PC-9 (cell line): ENCODE measurements at regions not wholly inside any gene's neighbourhood (a gene's known extent, or its start where the extent isn't known, plus 50 kb on each side); places are given as distances from the start of the nearest gene placed in this dataset.

Source experiments
- BruUV-seq: library from RNA; stranded (reverse); fragments of 400-500 nt; replicated peaks from 2 replicates; lab custom pipeline; 2021; lab: Mats Ljungman, UMichigan
- CTCF ChIA-PET: fragments of 300-600 bp; sonication (Branson Sonifier 250); formaldehyde crosslinking; loops from one replicate; lab custom pipeline; 2022; ENCODE audit warnings: antibody characterized with exemption; lab: Charles Lee
- POLR2A ChIA-PET: fragments of 300-600 bp; sonication (Branson Sonifier 250); formaldehyde crosslinking; loops from one replicate; lab custom pipeline; 2022; ENCODE audit warnings: antibody characterized with exemption; ENCODE audit not compliant: unreplicated experiment; lab: Charles Lee
- DNase-seq, 2 experiments: peaks; one replicate each; pipeline versions ENCODE4 v3.0.0 to v3.0.0-alpha.2; 2015 to 2022; ENCODE audit warnings: mixed read lengths in 1 of 2
- H2AFZ ChIP-seq: fragments of 200-600 bp; sonication (generic); 2 replicates; pipeline ENCODE4 v1.8.1; 2017; ENCODE audit warnings: antibody characterized with exemption
- H3F3A ChIP-seq: fragments of 200-600 bp; sonication (generic); 2 replicates; pipeline ENCODE4 v1.8.1; 2017; ENCODE audit warnings: antibody characterized with exemption, mild to moderate bottlenecking, low read depth; ENCODE audit not compliant: insufficient read depth
- H3K27ac ChIP-seq: fragments of 200-600 bp; sonication (generic); 2 replicates; pipeline ENCODE4 v1.6.1; 2016; ENCODE audit warnings: mixed run types
- H3K27me3 ChIP-seq: fragments of 200-600 bp; sonication (generic); 2 replicates; pipeline ENCODE4 v1.6.1; 2016; ENCODE audit warnings: low read depth, mixed run types; ENCODE audit not compliant: insufficient read depth
- H3K36me3 ChIP-seq: fragments of 200-600 bp; sonication (generic); 2 replicates; pipeline ENCODE4 v1.6.1; 2016; ENCODE audit warnings: low read depth, mixed run types
- H3K4me1 ChIP-seq: fragments of 200-600 bp; sonication (generic); replicated peaks from 2 replicates; pipeline ENCODE4 v1.6.1; 2016; ENCODE audit warnings: mixed run types; ENCODE audit not compliant: insufficient read depth
- H3K4me2 ChIP-seq: fragments of 200-600 bp; sonication (generic); 2 replicates; pipeline ENCODE4 v1.6.1; 2017; ENCODE audit warnings: mixed run types
- H3K4me3 ChIP-seq: fragments of 200-600 bp; sonication (generic); 2 replicates; pipeline ENCODE4 v1.6.1; 2016; ENCODE audit warnings: mixed run types
- H3K79me2 ChIP-seq: fragments of 200-600 bp; sonication (generic); 2 replicates; pipeline ENCODE4 v1.6.1; 2017; ENCODE audit warnings: low read depth, mixed run types
- H3K9me2 ChIP-seq: fragments of 200-600 bp; sonication (generic); 2 replicates; pipeline ENCODE4 v1.8.1; 2017; ENCODE audit warnings: mild to moderate bottlenecking; ENCODE audit not compliant: insufficient read depth
- H3K9me3 ChIP-seq: fragments of 200-600 bp; sonication (generic); 2 replicates; pipeline ENCODE4 v1.8.1; 2016; ENCODE audit warnings: low read depth; ENCODE audit not compliant: insufficient read depth
- H4K20me1 ChIP-seq: fragments of 200-600 bp; sonication (generic); 2 replicates; pipeline ENCODE4 v1.8.1; 2017; ENCODE audit not compliant: insufficient read depth
- CTCF ChIP-seq: fragments of 200-600 bp; sonication (generic); conservative IDR thresholded peaks from 2 replicates; pipeline ENCODE4 v1.6.1; 2017; ENCODE audit warnings: mixed run types, antibody characterized with exemption, mild to moderate bottlenecking, moderate library complexity
- EZH2 ChIP-seq: fragments of 200-600 bp; sonication (generic); IDR thresholded peaks from 2 replicates; pipeline ENCODE4 v1.8.0; 2017; ENCODE audit warnings: antibody characterized with exemption, low read depth
- intact Hi-C: fragments of 100-400 bp; cut with micrococcal nuclease; formaldehyde crosslinking; loops from one replicate; pipeline ENCODE4 v1.10.0; 2022; ENCODE audit not compliant: unreplicated experiment

- Histone ChIP-seq H3K27ac (no peak overlapping the region), H3K9me2 (no peaks in the 10 kb centered on the region), H3F3A (no peaks in the 10 kb centered on the region), H3K4me1 (no peaks in the 10 kb centered on the region), H3K27me3 (no peaks in the 10 kb centered on the region), H3K9me3 (no peaks in the 10 kb centered on the region), H2AFZ (no peak overlapping the region), H3K79me2 (no peaks in the 10 kb centered on the region), H4K20me1 (no peaks in the 10 kb centered on the region), H3K4me3 (no peak overlapping the region), H3K4me2 (no peak overlapping the region), H3K36me3 (no peaks in the 10 kb centered on the region)
- intact Hi-C loops, result no loop called here
- no peak for DNase-seq
- BruUV-seq, result no TSS peak
- TF ChIP-seq CTCF (no peak), EZH2 (no peak)
- CTCF ChIA-PET, result no interaction called here
- POLR2A ChIA-PET, result no interaction called here
Observed at GRCh38 chr21:25118648-25119047, 488.6 kb downstream of the MRPL39 start.

GRCh38 chr21:25115021-25115420 lies 492.3 kb downstream of the MRPL39 start:
- TF ChIP-seq CTCF (no peak), EZH2 (no peak)
- Histone ChIP-seq H3K4me2 (no peak overlapping the region), H4K20me1 (no peaks in the 10 kb centered on the region; the same call in 1 of the 2 replicates), H3K27ac (no peak overlapping the region), H3K9me3 (no peaks in the 10 kb centered on the region), H3K79me2 (no peaks in the 10 kb centered on the region), H2AFZ (no peak overlapping the region), H3K4me3 (no peak overlapping the region), H3K4me1 (no peaks in the 10 kb centered on the region), H3K36me3 (no peaks in the 10 kb centered on the region), H3K27me3 (no peaks in the 10 kb centered on the region), H3F3A (no peaks in the 10 kb centered on the region), H3K9me2 (no peaks in the 10 kb centered on the region)
- POLR2A ChIA-PET, result no interaction called here
- CTCF ChIA-PET, result no interaction called here
- no TSS peak for BruUV-seq
- no peak for DNase-seq
- intact Hi-C loops, result no loop called here

- H3K79me2 ChIP-seq, result no peaks in the 10 kb centered on the region
- POLR2A ChIA-PET, result no interaction called here
- CTCF ChIA-PET, result no interaction called here
- H3K27me3 ChIP-seq, result no peaks in the 10 kb centered on the region
- no TSS peak for BruUV-seq
- H3K27ac ChIP-seq, result no peak overlapping the region
- H3K9me3 ChIP-seq, result no peaks in the 10 kb centered on the region
- no peak for DNase-seq
- H3K4me2 ChIP-seq, result no peak overlapping the region
- intact Hi-C loops, result no loop called here
- H2AFZ ChIP-seq, result no peak overlapping the region
- TF ChIP-seq CTCF, result no peak
- no peak for TF ChIP-seq EZH2
- H4K20me1 ChIP-seq, result no peaks in the 10 kb centered on the region; the same call in 1 of the 2 replicates
- H3F3A ChIP-seq, result no peaks in the 10 kb centered on the region
- H3K9me2 ChIP-seq, result no peaks in the 10 kb centered on the region
- no peaks in the 10 kb centered on the region for H3K36me3 ChIP-seq
- H3K4me3 ChIP-seq, result no peak overlapping the region
- H3K4me1 ChIP-seq, result no peaks in the 10 kb centered on the region
Observed at GRCh38 chr21:25107708-25108107, 499.6 kb downstream of the MRPL39 start.
